ENCODE measurements at regions not wholly inside any gene's neighbourhood (a gene's known extent, or its start where the extent isn't known, plus 50 kb on each side); places are given as distances from the start of the nearest gene placed in this dataset.

GRCh38 chr2:139314059-139314458 is 533.9 kb upstream of the NXPH2 start:
- no peak for TF ChIP-seq MAX (IDR thresholded peaks at IDR 0.05)
- TF ChIP-seq ZBTB7A (IDR thresholded peaks at IDR 0.05; ENCODE audit: low read depth): no peak
- no peak for TF ChIP-seq TEAD4 (IDR thresholded peaks at IDR 0.05)
- no peak for TF ChIP-seq EP300 (IDR thresholded peaks at IDR 0.05; ENCODE audit: borderline replicate concordance)
- no peak for TF ChIP-seq YY1 (IDR thresholded peaks at IDR 0.05; ENCODE audit: low read depth)
- no peak for TF ChIP-seq CEBPB (IDR thresholded peaks at IDR 0.05)
- TF ChIP-seq RAD21 (IDR thresholded peaks at IDR 0.05; ENCODE audit: low read depth): no peak
- TF ChIP-seq TAF1 (IDR thresholded peaks at IDR 0.05; ENCODE audit: low read depth): no peak
- TF ChIP-seq TCF12 (IDR thresholded peaks at IDR 0.05; ENCODE audit: low read depth): no peak
- no peak for TF ChIP-seq NFIC (IDR thresholded peaks at IDR 0.05)
- no peak for TF ChIP-seq REST (IDR thresholded peaks at IDR 0.05; ENCODE audit: low read depth)

Measured in Ishikawa (cell line).